PFSK-1 (cell line): ENCODE measurements at regions not wholly inside any gene's neighbourhood (a gene's known extent, or its start where the extent isn't known, plus 50 kb on each side); places are given as distances from the start of the nearest gene placed in this dataset.

Experiments
- POLR2AphosphoS5 ChIP-seq: IDR thresholded peaks from 2 replicates; pipeline ENCODE4 v1.6.1; 2012; ENCODE audit warnings: low read depth, mild to moderate bottlenecking, control low read depth, low read length, moderate library complexity
- REST ChIP-seq, 2 experiments: IDR thresholded peaks; 2 replicates each; pipeline versions ENCODE4 v1.6.1 to v1.8.0; 2011 to 2012; ENCODE audit warnings: low read depth in 2 of 2, low read length in 2 of 2, control low read depth in 1 of 2, inconsistent platforms in 1 of 2, mild to moderate bottlenecking in 1 of 2, moderate library complexity in 1 of 2; ENCODE audit not compliant: insufficient read depth in 1 of 2
- TAF1 ChIP-seq: IDR thresholded peaks from 2 replicates; pipeline ENCODE4 v1.6.1; 2012; ENCODE audit warnings: low read length, control low read depth, borderline replicate concordance; ENCODE audit not compliant: insufficient read depth

DNA sequence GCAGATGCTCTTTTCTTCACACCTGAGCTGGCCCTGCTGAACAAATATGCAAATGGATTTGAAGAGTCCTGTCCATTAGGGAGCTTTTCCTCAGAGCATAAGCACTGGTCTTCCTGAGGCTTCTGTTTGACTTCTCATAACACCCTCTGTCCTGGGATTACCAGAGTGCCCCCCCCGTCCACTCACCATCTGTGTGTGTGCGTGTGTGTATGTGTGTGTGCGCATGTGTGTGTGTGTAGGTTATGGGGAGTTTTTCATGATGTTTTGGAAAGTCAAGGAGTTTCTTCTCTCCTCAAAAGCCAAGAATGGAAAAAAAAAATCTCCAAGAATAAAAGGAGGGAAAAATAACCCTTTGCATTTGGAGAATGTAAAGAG lies 57.7 kb upstream of the COMTD1 start:
- TF ChIP-seq POLR2AphosphoS5 (no peak), TAF1 (no peak), REST (IDR thresholded peaks at IDR 0.05; ENCODE audit: insufficient read depth in 1 of 2, low read depth in 2 of 2, low read length in 2 of 2) (no peak)
